HepG2 (cell line): ENCODE measurements at regions not wholly inside any gene's neighbourhood (a gene's known extent, or its start where the extent isn't known, plus 50 kb on each side); places are given as distances from the start of the nearest gene placed in this dataset.

ENCODE experiments used
- CEBPB ChIP-seq: IDR thresholded peaks from 2 replicates; pipeline ENCODE4 v1.6.1; 2011; ENCODE audit warnings: low read depth, low read length, improper control_type of control experiment, borderline replicate concordance
- E2F1 ChIP-seq: sonication (generic); formaldehyde crosslinking; IDR thresholded peaks from 2 replicates; pipeline ENCODE4 v1.5.0; 2020; ENCODE audit warnings: missing genetic modification reagents
- ELF1 ChIP-seq: sonication (generic); formaldehyde crosslinking; IDR thresholded peaks from 2 replicates; pipeline ENCODE4 v1.4.0; 2020; ENCODE audit warnings: missing genetic modification reagents
- FOXO1 ChIP-seq: sonication (generic); formaldehyde crosslinking; IDR thresholded peaks from 2 replicates; pipeline ENCODE4 v1.4.0; 2020; ENCODE audit warnings: missing genetic modification reagents
- KDM1A ChIP-seq: IDR thresholded peaks from 2 replicates; pipeline ENCODE4 v1.6.1; 2016; ENCODE audit warnings: missing compliant biosample characterization
- MNT ChIP-seq: fragments of 450-650 bp; IDR thresholded peaks from 2 replicates; pipeline ENCODE4 v1.6.1; 2016
- MYNN ChIP-seq: sonication (generic); formaldehyde crosslinking; IDR thresholded peaks from 2 replicates; pipeline ENCODE4 v1.4.0; 2020; ENCODE audit warnings: mild to moderate bottlenecking, low read depth, missing genetic modification reagents
- NFIB ChIP-seq: sonication (generic); formaldehyde crosslinking; IDR thresholded peaks from 2 replicates; pipeline ENCODE4 v1.9.0; 2021; ENCODE audit warnings: missing genetic modification reagents, mild to moderate bottlenecking, borderline replicate concordance
- PAF1 ChIP-seq: IDR thresholded peaks from 2 replicates; pipeline ENCODE4 v1.6.1; 2016; ENCODE audit warnings: missing genetic modification reagents, missing compliant biosample characterization
- TGIF2 ChIP-seq: IDR thresholded peaks from 2 replicates; pipeline ENCODE4 v1.6.1; 2016; ENCODE audit warnings: control low read depth, missing compliant biosample characterization
- ZFP36 ChIP-seq: fragments of 150-350 bp; IDR thresholded peaks from 2 replicates; pipeline ENCODE4 v1.6.1; 2018; ENCODE audit warnings: borderline replicate concordance, low read length, low read depth; ENCODE audit not compliant: partially characterized antibody
- ZNF275 ChIP-seq: sonication (generic); formaldehyde crosslinking; IDR thresholded peaks from 2 replicates; pipeline ENCODE4 v1.8.0; 2022; ENCODE audit warnings: missing genetic modification reagents, mild to moderate bottlenecking, inconsistent platforms, borderline replicate concordance
- ZNF530 ChIP-seq: sonication (generic); formaldehyde crosslinking; IDR thresholded peaks from 2 replicates; pipeline ENCODE4 v1.5.0; 2020; ENCODE audit warnings: low read depth, mild to moderate bottlenecking, missing genetic modification reagents

GRCh38 chr13:90135558-90135957 lies 1211.9 kb upstream of the MIR17HG start:
- TF ChIP-seq PAF1 (CRISPR knock-in tag) (no peak), ZNF275 (CRISPR knock-in tag) (no peak), ZNF530 (no peak), MNT (no peak), MYNN (no peak), ZFP36 (no peak), E2F1 (CRISPR knock-in tag) (no peak), KDM1A (CRISPR knock-in tag) (no peak), ELF1 (CRISPR knock-in tag) (no peak), FOXO1 (CRISPR knock-in tag) (no peak), TGIF2 (no peak), CEBPB (no peak), NFIB (CRISPR knock-in tag) (no peak)
